ENCODE measurements at regions not wholly inside any gene's neighbourhood (a gene's known extent, or its start where the extent isn't known, plus 50 kb on each side); places are given as distances from the start of the nearest gene placed in this dataset.

DNA sequence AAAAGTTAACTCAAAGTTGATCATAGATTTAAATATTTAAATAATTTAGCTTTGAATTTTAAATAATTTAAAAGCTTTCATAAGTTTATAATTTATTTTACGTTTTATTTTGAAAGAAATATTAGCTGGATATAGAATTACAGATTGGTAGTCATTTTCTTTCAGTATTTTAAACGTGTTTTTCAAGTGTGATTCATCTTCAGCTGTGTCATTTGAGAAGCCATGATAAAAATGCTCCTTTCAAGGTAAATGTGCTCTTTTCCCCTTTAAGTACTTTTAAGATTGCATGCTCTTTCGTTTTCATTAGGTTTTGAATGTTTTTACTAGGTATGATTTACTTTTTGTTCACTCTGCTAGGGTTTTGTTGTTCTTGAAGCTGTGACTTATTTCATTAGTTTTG, 116.8 kb upstream of the FIGN start:
- DNase-seq (ENCODE audit: low read depth, low spot score) (no peak), ATAC-seq (no peak)
- Histone ChIP-seq H3K27me3 (ENCODE audit: insufficient read depth, low read length) (peaks cover 6% of the 10 kb centered on the region; the same call in 1 of the 2 replicates), H3K4me2 (ENCODE audit: low read length) (no peak overlapping the region), H3K4me1 (ENCODE audit: control insufficient read depth in 1 of 2, insufficient read depth in 2 of 2, low read length in 2 of 2) (no peaks in the 10 kb centered on the region), H3K36me3 (ENCODE audit: control insufficient read depth in 1 of 2, insufficient read depth in 2 of 2, low read length in 2 of 2) (no peaks in the 10 kb centered on the region), H3K9me2 (ENCODE audit: insufficient read depth) (no peaks in the 10 kb centered on the region), H3K27ac (ENCODE audit: low read depth, low read length) (no peak overlapping the region), H4K20me1 (ENCODE audit: insufficient read depth) (no peaks in the 10 kb centered on the region), H3K9me3 (ENCODE audit: control insufficient read depth in 1 of 2, insufficient read depth in 1 of 2, low read depth in 1 of 2, low read length in 2 of 2) (no peaks in the 10 kb centered on the region), H2AFZ (ENCODE audit: low read depth, low read length, poor library complexity, severe bottlenecking) (no peak overlapping the region), H3K79me2 (ENCODE audit: insufficient read depth, low read length) (no peaks in the 10 kb centered on the region), H3K4me3 (replicated peaks in 1 of 2; ENCODE audit: low read depth in 1 of 2, low read length in 2 of 2) (no peak overlapping the region), H3K9ac (ENCODE audit: low read length) (no peak overlapping the region)
- intact Hi-C loops (cut with micrococcal nuclease): no loop called here
- POLR2A ChIA-PET: no interaction called here
- no TSS peak for BruUV-seq (replicated peaks)
- CTCF ChIA-PET: no interaction called here
- RAD21 ChIA-PET (ENCODE audit: low non-redundant PET in 1 of 2, low total read pairs in 2 of 2, uncharacterized antibody in 2 of 2, unreplicated experiment in 2 of 2): no interaction called here
- TF ChIP-seq RAD21 (IDR thresholded peaks at IDR 0.05; ENCODE audit: low read depth): no peak
- no peak for TF ChIP-seq EZH2phosphoT487 (IDR thresholded peaks at IDR 0.05; ENCODE audit: borderline replicate concordance)
- no peak for TF ChIP-seq SRF (IDR thresholded peaks at IDR 0.05; ENCODE audit: low read depth)
- no peak for TF ChIP-seq POLR2AphosphoS5 (IDR thresholded peaks at IDR 0.05; ENCODE audit: low read depth, low read length)
- TF ChIP-seq SP1 (IDR thresholded peaks at IDR 0.05; ENCODE audit: low read depth): no peak
- TF ChIP-seq, protein P1, sequence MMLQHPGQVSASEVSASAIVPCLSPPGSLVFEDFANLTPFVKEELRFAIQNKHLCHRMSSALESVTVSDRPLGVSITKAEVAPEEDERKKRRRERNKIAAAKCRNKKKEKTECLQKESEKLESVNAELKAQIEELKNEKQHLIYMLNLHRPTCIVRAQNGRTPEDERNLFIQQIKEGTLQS (IDR thresholded peaks at IDR 0.05): no peak
- TF ChIP-seq ZNF274 (IDR thresholded peaks at IDR 0.05; ENCODE audit: low read depth, low read length): no peak
- TF ChIP-seq POLR2A (IDR thresholded peaks at IDR 0.05; ENCODE audit: borderline replicate concordance, extremely low read depth, insufficient read depth, insufficient read length): no peak
- no peak for TF ChIP-seq EGR1 (IDR thresholded peaks at IDR 0.05; ENCODE audit: low read depth)
- no peak for TF ChIP-seq CEBPB (IDR thresholded peaks at IDR 0.05; ENCODE audit: low read depth)
- no peak for TF ChIP-seq ELF1 (IDR thresholded peaks at IDR 0.05; ENCODE audit: borderline replicate concordance, low read depth)
- TF ChIP-seq, protein P2, sequence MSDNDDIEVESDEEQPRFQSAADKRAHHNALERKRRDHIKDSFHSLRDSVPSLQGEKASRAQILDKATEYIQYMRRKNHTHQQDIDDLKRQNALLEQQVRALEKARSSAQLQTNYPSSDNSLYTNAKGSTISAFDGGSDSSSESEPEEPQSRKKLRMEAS (IDR thresholded peaks at IDR 0.05): no peak
- TF ChIP-seq EZH2 (IDR thresholded peaks at IDR 0.05): no peak
- TF ChIP-seq, protein P3, sequence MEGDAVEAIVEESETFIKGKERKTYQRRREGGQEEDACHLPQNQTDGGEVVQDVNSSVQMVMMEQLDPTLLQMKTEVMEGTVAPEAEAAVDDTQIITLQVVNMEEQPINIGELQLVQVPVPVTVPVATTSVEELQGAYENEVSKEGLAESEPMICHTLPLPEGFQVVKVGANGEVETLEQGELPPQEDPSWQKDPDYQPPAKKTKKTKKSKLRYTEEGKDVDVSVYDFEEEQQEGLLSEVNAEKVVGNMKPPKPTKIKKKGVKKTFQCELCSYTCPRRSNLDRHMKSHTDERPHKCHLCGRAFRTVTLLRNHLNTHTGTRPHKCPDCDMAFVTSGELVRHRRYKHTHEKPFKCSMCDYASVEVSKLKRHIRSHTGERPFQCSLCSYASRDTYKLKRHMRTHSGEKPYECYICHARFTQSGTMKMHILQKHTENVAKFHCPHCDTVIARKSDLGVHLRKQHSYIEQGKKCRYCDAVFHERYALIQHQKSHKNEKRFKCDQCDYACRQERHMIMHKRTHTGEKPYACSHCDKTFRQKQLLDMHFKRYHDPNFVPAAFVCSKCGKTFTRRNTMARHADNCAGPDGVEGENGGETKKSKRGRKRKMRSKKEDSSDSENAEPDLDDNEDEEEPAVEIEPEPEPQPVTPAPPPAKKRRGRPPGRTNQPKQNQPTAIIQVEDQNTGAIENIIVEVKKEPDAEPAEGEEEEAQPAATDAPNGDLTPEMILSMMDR (IDR thresholded peaks at IDR 0.05 in 2 of 3, conservative IDR thresholded peaks at IDR 0.05 in 1 of 3; ENCODE audit: borderline replicate concordance in 1 of 3, insufficient read depth in 1 of 3, low read depth in 2 of 3, low read length in 2 of 3): no peak
- TF ChIP-seq ZFX (IDR thresholded peaks at IDR 0.05): no peak
- no peak for TF ChIP-seq JUND (IDR thresholded peaks at IDR 0.05)
- TF ChIP-seq, protein P4, sequence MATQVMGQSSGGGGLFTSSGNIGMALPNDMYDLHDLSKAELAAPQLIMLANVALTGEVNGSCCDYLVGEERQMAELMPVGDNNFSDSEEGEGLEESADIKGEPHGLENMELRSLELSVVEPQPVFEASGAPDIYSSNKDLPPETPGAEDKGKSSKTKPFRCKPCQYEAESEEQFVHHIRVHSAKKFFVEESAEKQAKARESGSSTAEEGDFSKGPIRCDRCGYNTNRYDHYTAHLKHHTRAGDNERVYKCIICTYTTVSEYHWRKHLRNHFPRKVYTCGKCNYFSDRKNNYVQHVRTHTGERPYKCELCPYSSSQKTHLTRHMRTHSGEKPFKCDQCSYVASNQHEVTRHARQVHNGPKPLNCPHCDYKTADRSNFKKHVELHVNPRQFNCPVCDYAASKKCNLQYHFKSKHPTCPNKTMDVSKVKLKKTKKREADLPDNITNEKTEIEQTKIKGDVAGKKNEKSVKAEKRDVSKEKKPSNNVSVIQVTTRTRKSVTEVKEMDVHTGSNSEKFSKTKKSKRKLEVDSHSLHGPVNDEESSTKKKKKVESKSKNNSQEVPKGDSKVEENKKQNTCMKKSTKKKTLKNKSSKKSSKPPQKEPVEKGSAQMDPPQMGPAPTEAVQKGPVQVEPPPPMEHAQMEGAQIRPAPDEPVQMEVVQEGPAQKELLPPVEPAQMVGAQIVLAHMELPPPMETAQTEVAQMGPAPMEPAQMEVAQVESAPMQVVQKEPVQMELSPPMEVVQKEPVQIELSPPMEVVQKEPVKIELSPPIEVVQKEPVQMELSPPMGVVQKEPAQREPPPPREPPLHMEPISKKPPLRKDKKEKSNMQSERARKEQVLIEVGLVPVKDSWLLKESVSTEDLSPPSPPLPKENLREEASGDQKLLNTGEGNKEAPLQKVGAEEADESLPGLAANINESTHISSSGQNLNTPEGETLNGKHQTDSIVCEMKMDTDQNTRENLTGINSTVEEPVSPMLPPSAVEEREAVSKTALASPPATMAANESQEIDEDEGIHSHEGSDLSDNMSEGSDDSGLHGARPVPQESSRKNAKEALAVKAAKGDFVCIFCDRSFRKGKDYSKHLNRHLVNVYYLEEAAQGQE (IDR thresholded peaks at IDR 0.05; ENCODE audit: low read depth): no peak
- TF ChIP-seq TCF7L2 (IDR thresholded peaks at IDR 0.05; ENCODE audit: borderline replicate concordance, extremely low read depth, insufficient read depth, insufficient read length): no peak
- no peak for TF ChIP-seq YY1 (IDR thresholded peaks at IDR 0.05; ENCODE audit: extremely low read depth, insufficient replicate concordance, low read depth, low read length)
